HEK293 (cell line): ENCODE measurements at regions not wholly inside any gene's neighbourhood (a gene's known extent, or its start where the extent isn't known, plus 50 kb on each side); places are given as distances from the start of the nearest gene placed in this dataset.

Source experiments
- CTCF ChIA-PET: fragments of 350-600 bp; formaldehyde crosslinking; extraction: SDS; loops from one replicate; lab custom pipeline; 2021; ENCODE audit warnings: antibody characterized with exemption; lab: Yijun Ruan, JAX
- POLR2A ChIA-PET: fragments of 300-600 bp; formaldehyde crosslinking; extraction: SDS; loops from one replicate; lab custom pipeline; 2020; ENCODE audit warnings: antibody characterized with exemption, inconsistent platforms; lab: Yijun Ruan, JAX
- H3K27ac ChIP-seq: fragments of 200-500 bp; sonication (Bioruptor generic); 2 replicates; pipeline ENCODE4 v1.5.1; 2014; ENCODE audit warnings: low read depth, low read length, control low read depth, inconsistent platforms; ENCODE audit errors: extremely low read depth
- H3K36me3 ChIP-seq, 2 experiments: fragments of 200-500 bp in 1 of 2; sonication (Bioruptor generic) in 1 of 2; 1 replicate in 1 of 2; 2 replicates in 1 of 2; pipeline ENCODE4 v1.5.1; 2014 to 2017; ENCODE audit warnings: inconsistent platforms in 2 of 2, low read length in 2 of 2; ENCODE audit not compliant: control insufficient read depth in 2 of 2, insufficient read depth in 1 of 2
- H3K4me1 ChIP-seq: fragments of 200-500 bp; sonication (Bioruptor generic); 2 replicates; pipeline ENCODE4 v1.5.1; 2014; ENCODE audit warnings: mild to moderate bottlenecking, low read length, inconsistent platforms; ENCODE audit not compliant: control insufficient read depth, insufficient read depth
- H3K4me3 ChIP-seq: 2 replicates; pipeline ENCODE4 v1.5.1; 2011; ENCODE audit warnings: low read depth, mild to moderate bottlenecking, control low read depth, low read length, moderate library complexity
- H3K9me3 ChIP-seq: fragments of 200-500 bp; sonication (Bioruptor generic); 2 replicates; pipeline ENCODE4 v1.5.1; 2014; ENCODE audit warnings: low read depth, low read length, inconsistent platforms; ENCODE audit not compliant: control insufficient read depth, insufficient read depth
- HIC1 ChIP-seq: fragments of 450-650 bp; formaldehyde crosslinking; IDR thresholded peaks from 2 replicates; pipeline ENCODE4 v1.5.1; 2016; ENCODE audit warnings: missing biosample characterization, missing genetic modification characterization
- SETDB1 ChIP-seq: IDR thresholded peaks from one replicate; pipeline ENCODE4 v1.6.1; 2017; ENCODE audit warnings: mild to moderate bottlenecking, low read length, moderate library complexity, mixed read lengths; ENCODE audit not compliant: insufficient read length
- SP7 ChIP-seq: fragments of 450-650 bp; formaldehyde crosslinking; IDR thresholded peaks from 2 replicates; pipeline ENCODE4 v1.5.1; 2016; ENCODE audit warnings: missing biosample characterization, missing genetic modification characterization
- ZBTB10 ChIP-seq: fragments of 450-650 bp; formaldehyde crosslinking; IDR thresholded peaks from 2 replicates; pipeline ENCODE4 v1.5.1; 2016; ENCODE audit warnings: missing biosample characterization, missing genetic modification characterization
- ZBTB11 ChIP-seq: fragments of 450-650 bp; formaldehyde crosslinking; conservative IDR thresholded peaks from 2 replicates; pipeline ENCODE4 v1.5.1; 2016; ENCODE audit warnings: low read depth, missing biosample characterization, missing genetic modification characterization
- ZBTB49 ChIP-seq: fragments of 450-650 bp; formaldehyde crosslinking; IDR thresholded peaks from 2 replicates; pipeline ENCODE4 v1.5.1; 2016; ENCODE audit warnings: missing biosample characterization, missing genetic modification characterization, low read depth
- ZNF138 ChIP-seq: fragments of 450-650 bp; formaldehyde crosslinking; IDR thresholded peaks from 2 replicates; pipeline ENCODE4 v1.5.1; 2016; ENCODE audit warnings: missing biosample characterization, missing genetic modification characterization, borderline replicate concordance
- ZNF175 ChIP-seq: fragments of 450-650 bp; formaldehyde crosslinking; IDR thresholded peaks from 2 replicates; pipeline ENCODE4 v1.5.1; 2016; ENCODE audit warnings: missing biosample characterization, missing genetic modification characterization
- ZNF23 ChIP-seq: fragments of 450-650 bp; formaldehyde crosslinking; IDR thresholded peaks from 2 replicates; pipeline ENCODE4 v1.5.1; 2016; ENCODE audit warnings: missing biosample characterization, missing genetic modification characterization, borderline replicate concordance
- ZNF311 ChIP-seq: fragments of 450-650 bp; formaldehyde crosslinking; IDR thresholded peaks from 2 replicates; pipeline ENCODE4 v1.5.1; 2017; ENCODE audit warnings: missing biosample characterization, missing genetic modification characterization, borderline replicate concordance
- ZNF398 ChIP-seq: fragments of 450-650 bp; formaldehyde crosslinking; IDR thresholded peaks from 2 replicates; pipeline ENCODE4 v1.5.1; 2017; ENCODE audit warnings: missing biosample characterization, missing genetic modification characterization
- ZNF514 ChIP-seq: fragments of 450-650 bp; formaldehyde crosslinking; IDR thresholded peaks from 2 replicates; pipeline ENCODE4 v1.5.1; 2016; ENCODE audit warnings: missing biosample characterization, missing genetic modification characterization
- ZNF560 ChIP-seq: fragments of 450-650 bp; formaldehyde crosslinking; IDR thresholded peaks from 2 replicates; pipeline ENCODE4 v1.5.1; 2017; ENCODE audit warnings: missing biosample characterization, missing genetic modification characterization, borderline replicate concordance
- ZNF561 ChIP-seq: fragments of 450-650 bp; IDR thresholded peaks from 2 replicates; pipeline ENCODE4 v1.5.1; 2018; ENCODE audit warnings: missing biosample characterization, missing genetic modification characterization, borderline replicate concordance
- ZNF639 ChIP-seq: fragments of 450-650 bp; formaldehyde crosslinking; IDR thresholded peaks from 2 replicates; pipeline ENCODE4 v1.5.1; 2016; ENCODE audit warnings: missing biosample characterization, missing genetic modification characterization
- ZNF791 ChIP-seq: fragments of 450-650 bp; formaldehyde crosslinking; IDR thresholded peaks from 2 replicates; pipeline ENCODE4 v1.5.1; 2016; ENCODE audit warnings: missing biosample characterization, missing genetic modification characterization
- ZNF830 ChIP-seq: fragments of 450-650 bp; IDR thresholded peaks from 2 replicates; pipeline ENCODE4 v1.5.0; 2018; ENCODE audit warnings: missing biosample characterization, missing genetic modification characterization, low read depth, mild to moderate bottlenecking, moderate library complexity
- ZSCAN16 ChIP-seq: fragments of 450-650 bp; formaldehyde crosslinking; IDR thresholded peaks from 2 replicates; pipeline ENCODE4 v1.5.1; 2016; ENCODE audit warnings: missing biosample characterization, missing genetic modification characterization
- ZSCAN18 ChIP-seq: fragments of 450-650 bp; formaldehyde crosslinking; IDR thresholded peaks from 2 replicates; pipeline ENCODE4 v1.5.1; 2016; ENCODE audit warnings: missing biosample characterization, missing genetic modification characterization
- ZSCAN23 ChIP-seq: fragments of 450-650 bp; formaldehyde crosslinking; IDR thresholded peaks from 2 replicates; pipeline ENCODE4 v1.5.1; 2016; ENCODE audit warnings: missing biosample characterization, missing genetic modification characterization

GRCh38 chr5:14090755-14091154, 52.4 kb upstream of the TRIO start:
- Histone ChIP-seq H3K27ac (no peak overlapping the region), H3K9me3 (no peaks in the 10 kb centered on the region; the same call in 1 of the 2 replicates), H3K4me3 (no peak overlapping the region), H3K4me1 (no peaks in the 10 kb centered on the region), H3K36me3 (no peaks in the 10 kb centered on the region)
- TF ChIP-seq ZSCAN16 (tag by site-specific recombination) (no peak), ZNF138 (tag by site-specific recombination) (no peak), ZNF639 (tag by site-specific recombination) (no peak), HIC1 (tag by site-specific recombination) (no peak), ZBTB49 (tag by site-specific recombination) (no peak), ZSCAN23 (tag by site-specific recombination) (no peak), ZNF311 (tag by site-specific recombination) (no peak), ZNF514 (no peak), ZNF398 (tag by site-specific recombination) (no peak), SP7 (tag by site-specific recombination) (no peak), ZNF175 (tag by site-specific recombination) (no peak), SETDB1 (no peak), ZNF23 (tag by site-specific recombination) (no peak), ZNF561 (tag by site-specific recombination) (no peak), ZNF830 (no peak), ZBTB10 (tag by site-specific recombination) (no peak), ZNF560 (tag by site-specific recombination) (no peak), ZSCAN18 (no peak), ZBTB11 (tag by site-specific recombination) (no peak), ZNF791 (tag by site-specific recombination) (no peak)
- CTCF ChIA-PET = no interaction called here
- POLR2A ChIA-PET = no interaction called here
